Testis (tissue), 2 donors: ENCODE measurements at regions not wholly inside any gene's neighbourhood (a gene's known extent, or its start where the extent isn't known, plus 50 kb on each side); places are given as distances from the start of the nearest gene placed in this dataset.

Experiments
- CTCF ChIP-seq, 3 experiments: fragments of 450-650 bp in 2 of 3; fragments of 200-600 bp in 1 of 3; sonication (generic) in 1 of 3; IDR thresholded peaks; one replicate each; pipeline ENCODE4 v1.5.1; 2016 to 2019; ENCODE audit warnings: antibody characterized with exemption in 3 of 3, mild to moderate bottlenecking in 2 of 3, moderate library complexity in 1 of 3
- POLR2A ChIP-seq: fragments of 450-650 bp; IDR thresholded peaks from one replicate; pipeline ENCODE4 v1.6.1; 2017; ENCODE audit warnings: antibody characterized with exemption, mild to moderate bottlenecking, moderate library complexity

- TF ChIP-seq CTCF (IDR thresholded peaks at IDR 0.05) (no peak), POLR2A (no peak)
Observed at GRCh38 chr13:74625541-74625940, 491.3 kb upstream of the KLF12 start.
